ENCODE measurements at regions not wholly inside any gene's neighbourhood (a gene's known extent, or its start where the extent isn't known, plus 50 kb on each side); places are given as distances from the start of the nearest gene placed in this dataset.
A peak's percentile ranks its signal among the peaks of the same experiment; 100 is the strongest.

DNA sequence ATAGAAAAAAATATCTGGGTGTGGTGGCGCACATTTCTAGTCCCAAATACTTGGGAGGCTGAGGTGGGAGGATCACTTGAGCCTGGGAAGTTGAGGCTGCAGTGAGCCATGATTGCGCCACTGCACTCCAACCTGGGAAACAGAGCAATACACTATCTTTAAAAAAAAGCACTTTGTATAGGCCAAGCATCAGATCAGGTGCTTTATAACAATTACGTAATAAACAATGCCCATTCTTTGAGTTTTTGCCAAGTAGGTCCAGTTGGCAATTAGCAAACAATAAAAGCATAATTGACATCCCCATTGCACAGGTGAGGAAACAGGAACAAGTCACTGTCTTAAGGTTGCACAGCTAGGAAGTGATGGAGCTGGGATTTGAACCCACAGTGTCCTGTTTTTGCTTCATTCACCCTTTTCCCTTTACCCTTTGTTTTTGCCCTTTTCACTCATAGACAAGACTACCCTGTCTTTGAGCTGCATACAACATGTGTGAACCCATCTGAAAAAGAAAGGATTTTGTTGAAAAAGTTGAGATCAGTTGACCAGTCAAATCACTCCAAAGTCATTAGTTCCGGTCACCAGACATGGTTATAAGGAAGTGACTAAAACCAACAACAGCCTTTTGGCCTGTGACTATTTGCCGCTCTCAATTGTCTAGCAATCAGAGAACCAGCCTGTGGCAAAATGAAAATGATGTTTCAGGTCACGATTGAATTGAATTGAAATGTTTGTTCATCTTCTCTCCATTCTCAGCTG lies 303.6 kb downstream of the TFAP2C start:
- no peak for DNase-seq

DNA sequence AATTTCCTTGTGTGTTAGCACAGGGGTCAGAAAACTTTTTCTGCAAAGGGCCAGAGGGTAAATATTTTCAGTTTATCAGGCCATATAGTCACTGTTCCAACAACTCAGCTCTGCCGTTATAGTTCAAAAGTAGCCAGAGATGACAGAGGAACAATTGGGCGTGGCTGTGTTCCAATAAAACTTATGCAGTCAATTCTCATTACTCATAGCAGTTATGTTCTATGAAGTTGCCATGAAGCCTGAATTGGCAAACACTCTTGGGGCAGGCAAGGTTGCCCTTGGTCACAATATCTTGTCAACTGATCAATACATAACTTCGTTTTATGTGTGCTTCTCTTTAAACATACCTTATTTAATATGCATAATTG lies 304.2 kb downstream of the TFAP2C start:
- no peak for DNase-seq

DNA sequence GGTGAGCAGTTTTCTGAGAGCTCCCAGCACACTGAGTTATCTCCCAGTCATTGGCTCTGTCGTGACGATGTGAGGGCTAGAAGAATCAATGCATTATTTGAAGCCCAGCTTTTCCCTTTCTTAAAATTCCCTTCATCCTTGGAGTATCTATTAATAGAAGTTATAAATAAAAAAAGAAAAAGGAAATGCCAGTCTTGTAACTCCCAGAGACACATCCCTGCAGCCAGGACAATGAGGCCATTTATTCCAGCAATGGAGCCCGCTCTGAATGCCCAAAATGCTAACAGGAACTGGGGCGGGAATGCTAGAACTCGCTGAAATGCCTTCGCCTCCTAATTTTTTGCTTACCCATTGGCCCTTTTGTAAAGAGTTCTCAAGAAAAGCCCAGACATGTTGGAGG lies 305.8 kb downstream of the TFAP2C start:
- no peak for DNase-seq

DNA sequence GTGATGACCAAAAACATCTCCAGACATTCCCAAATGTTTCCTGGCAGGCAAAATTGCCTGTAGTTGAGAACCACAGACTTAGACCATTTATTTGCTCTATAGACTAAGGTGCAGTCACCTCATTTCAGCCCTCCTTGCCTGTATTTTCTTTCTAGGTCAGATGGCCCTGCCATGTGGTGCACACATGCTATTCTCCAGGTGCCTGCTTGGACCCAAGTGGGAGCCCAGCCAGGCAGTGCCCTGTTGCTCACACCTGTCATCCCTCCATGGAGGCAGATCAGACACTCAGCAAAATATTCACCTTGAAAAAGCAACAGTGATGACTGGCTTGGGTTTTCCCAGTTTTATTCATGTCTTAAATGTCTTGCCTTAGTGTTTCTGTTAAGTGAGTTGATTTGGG lies 311.4 kb downstream of the TFAP2C start:
- no peak for DNase-seq

DNA sequence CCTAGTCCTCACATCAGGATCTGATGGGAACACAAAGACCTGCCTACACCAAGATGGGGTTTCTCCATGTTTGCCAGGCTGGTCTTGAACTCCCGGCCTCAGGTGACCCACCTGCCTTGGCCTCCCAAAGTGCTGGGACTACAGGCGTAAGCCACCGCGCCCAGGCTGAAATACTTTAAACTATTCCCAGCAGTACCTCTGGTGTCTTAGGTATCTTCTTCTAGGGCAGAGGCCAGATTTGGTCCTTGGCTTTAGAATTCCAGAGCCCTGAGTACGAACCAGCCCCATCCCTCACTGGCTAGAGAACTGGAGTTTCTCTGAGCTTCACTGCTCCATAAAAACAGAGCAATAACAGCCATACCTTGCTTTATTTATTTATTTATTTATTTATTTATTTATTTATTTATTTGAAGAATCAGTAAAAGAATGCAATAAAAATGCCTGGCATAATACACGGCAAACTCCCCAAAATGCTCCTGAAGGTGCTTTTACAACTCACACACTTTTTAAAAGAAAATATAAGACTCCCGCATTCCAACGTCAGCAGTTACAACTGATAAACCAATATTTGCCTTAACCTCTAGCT lies 312.1 kb downstream of the TFAP2C start:
- DNase-seq = no peak

GRCh38 chr20:56943946-56944945 lies 315.1 kb downstream of the TFAP2C start:
- no peak for DNase-seq

DNA sequence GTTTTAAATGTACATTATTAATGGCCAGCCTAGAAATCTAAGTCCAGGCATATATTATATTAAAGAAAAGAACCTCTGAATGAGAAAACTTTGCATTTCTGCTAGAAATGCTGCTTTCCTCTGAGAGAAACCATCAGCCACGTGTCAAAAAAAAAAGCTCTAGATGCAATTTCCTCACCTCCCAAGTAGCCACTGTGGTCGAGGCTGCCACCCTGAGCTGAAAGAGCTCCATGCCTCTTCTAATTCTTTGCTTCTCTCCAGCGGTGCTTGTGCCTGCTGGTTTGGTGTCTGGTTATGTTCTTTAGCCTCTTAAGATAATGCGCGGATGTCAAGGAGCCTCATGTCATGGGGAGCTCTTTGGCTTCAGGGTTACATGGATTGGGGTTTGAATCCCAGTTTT lies 316.0 kb downstream of the TFAP2C start:
- no peak for DNase-seq

DNA sequence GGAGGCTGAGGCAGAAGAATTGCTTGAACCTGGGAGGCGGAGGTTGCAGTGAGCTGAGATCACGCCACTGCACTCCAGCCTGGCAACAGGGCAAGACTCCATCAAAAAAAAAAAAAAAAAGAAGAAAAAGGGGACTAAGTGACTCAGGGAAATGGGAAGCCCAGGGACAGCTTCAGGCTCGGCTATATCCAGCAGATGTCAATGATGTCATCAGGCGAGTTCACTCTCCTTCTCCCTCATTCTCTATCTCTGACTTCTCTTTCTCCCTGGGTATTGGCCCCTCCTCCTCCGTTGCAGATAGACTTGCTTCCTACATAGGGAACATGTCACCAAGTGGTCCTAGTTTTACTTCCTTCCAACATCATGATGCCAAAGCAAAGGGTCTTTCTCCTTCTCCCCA lies 316.8 kb downstream of the TFAP2C start:
- no peak for DNase-seq

- no peak for DNase-seq
Observed at GRCh38 chr20:56949318-56949717, 317.1 kb downstream of the BMP7 start.

DNA sequence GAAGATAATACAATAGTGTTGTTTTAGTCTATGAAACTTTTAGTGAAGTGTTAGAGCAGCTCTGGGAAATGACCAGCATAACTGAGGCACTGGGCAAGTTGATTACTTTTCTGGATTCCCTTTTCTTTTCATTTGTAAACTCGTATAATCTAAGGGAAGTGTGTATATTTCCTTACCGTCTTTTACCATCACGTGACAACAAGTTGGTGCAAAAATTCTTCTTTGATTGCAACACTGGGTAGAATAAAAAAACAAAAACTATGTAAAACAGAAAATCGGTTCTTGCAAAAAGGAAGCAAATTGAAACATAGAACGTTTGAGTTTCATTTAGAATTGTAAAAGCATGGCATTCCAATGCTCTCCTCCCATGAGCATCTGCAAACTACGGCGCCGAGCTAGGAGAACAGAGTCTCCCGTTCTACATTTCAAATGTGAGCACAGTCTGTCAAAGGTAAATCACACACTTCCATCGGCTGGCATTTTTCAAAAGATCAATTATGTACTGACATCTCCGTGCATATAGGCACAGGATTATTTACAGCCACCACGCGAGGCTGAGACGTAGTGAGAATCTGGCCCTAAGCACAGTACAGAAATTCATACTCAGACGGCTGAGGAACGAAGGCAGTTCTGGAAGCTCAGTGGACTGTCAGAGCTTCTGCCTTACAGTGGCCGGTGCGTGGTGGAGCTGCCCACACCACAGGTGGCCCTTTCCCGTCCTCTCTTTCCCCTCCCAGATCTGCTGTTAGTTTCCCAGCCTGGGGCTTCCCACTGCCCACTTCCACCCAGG lies 314.0 kb downstream of the BMP7 start:
- DNase-seq = no peak

- DNase-seq = no peak
Observed at GRCh38 chr20:56953048-56953586, 313.3 kb downstream of the BMP7 start.

DNA sequence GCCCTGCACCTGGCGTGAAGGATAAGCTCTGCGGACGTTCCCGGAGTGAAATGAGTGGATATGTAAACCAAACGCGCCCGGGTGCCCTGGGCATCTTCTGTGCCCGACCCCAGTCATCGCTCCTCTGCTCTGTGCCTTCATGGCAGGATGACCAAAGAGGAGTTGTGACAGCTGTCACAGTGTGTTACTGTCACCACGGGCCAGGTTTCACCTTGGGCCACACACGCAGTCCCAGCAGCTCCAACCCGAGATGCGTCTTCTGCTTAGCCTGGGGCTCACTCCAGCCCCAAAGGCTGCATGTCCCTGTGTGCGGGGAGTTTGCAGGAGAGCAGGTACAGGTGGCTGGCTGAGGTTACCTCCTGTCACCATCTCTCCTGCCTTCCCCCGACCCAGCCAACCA lies 311.6 kb downstream of the BMP7 start:
- no peak for DNase-seq

DNA sequence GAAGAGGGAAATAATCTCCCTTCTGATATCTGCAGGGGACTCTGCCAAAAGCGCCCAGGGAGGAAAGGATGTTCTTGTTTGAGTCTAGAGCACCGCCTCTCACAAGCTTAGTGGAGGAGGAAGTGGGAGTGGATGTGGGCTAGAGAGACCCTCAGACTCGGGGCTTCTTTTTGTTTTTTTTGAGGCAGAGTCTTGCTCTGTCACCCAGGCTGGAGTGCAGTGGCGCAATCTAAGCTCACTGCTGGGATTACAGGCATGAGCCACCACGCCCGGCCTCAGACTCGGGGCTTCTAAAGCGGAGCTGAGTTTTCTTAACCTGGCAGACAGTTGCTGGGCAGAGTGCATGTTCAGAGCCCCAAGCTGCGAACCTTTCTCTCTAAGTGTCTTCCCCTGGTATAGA lies 310.8 kb downstream of the BMP7 start:
- no peak for DNase-seq

GRCh38 chr20:56956534-56956933 lies 309.9 kb downstream of the BMP7 start:
- no peak for DNase-seq

GRCh38 chr20:56957737-56958553 lies 308.5 kb downstream of the BMP7 start:
- peak; percentile 1 for DNase-seq

DNA sequence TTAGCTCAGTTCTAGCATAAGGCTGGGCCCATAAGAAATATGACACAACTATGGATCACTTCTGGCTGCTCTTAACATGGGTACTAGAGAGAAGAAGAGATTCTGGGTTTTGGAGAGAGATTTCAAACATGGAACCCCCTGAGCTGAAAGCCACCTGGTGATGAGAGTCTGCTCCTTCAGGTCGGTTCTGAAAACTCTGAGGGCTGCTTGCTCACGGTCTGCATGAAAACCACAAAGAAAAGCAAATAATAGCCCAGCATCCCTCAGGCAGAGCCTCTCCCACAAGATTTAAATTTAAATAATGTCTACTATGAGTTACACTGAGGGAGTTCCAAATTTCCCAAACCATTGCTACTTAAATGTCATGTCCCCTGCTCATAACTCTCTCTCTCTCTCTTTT lies 301.5 kb downstream of the BMP7 start:
- no peak for DNase-seq

GRCh38 chr20:56967916-56968315 lies 298.5 kb downstream of the BMP7 start:
- no peak for DNase-seq

GRCh38 chr20:56968376-56969048 lies 297.9 kb downstream of the BMP7 start:
- no peak for DNase-seq

- no peak for DNase-seq
Observed at GRCh38 chr20:56974499-56975250, 291.8 kb downstream of the BMP7 start.

DNA sequence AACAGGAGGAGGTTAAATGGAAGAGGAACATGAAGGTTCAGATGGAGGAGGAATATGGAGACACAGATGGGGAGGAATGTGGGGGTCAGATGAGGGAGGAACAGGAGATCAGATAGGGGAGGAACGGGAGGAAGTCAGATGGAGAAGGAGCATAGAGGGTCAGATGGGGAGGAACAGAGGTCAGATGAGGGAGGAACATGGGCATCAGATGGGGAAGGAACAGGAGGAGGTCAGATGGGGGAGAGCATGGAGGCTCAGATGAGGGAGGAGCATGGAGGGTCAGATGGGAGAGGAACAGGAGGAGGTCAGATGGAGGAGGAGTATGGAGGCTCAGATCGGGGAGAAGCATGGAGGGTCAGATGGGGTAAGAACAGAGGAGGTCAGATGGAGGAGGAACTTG lies 290.6 kb downstream of the BMP7 start:
- no peak for DNase-seq

All from NCI-H1694 treated with DMSO at 0.1 percent for 48 hours (cell line).